K562 (cell line): ENCODE measurements at regions not wholly inside any gene's neighbourhood (a gene's known extent, or its start where the extent isn't known, plus 50 kb on each side); places are given as distances from the start of the nearest gene placed in this dataset.

Source experiments
- ATAC-seq: fragments of 200-7000 bp; cut with Tn5 transposase; 3 replicates; pipeline ENCODE4 v1.9.1; 2020; ENCODE audit warnings: moderate library complexity
- BruUV-seq: library from RNA; stranded (reverse); fragments of 400-500 nt; replicated peaks from 2 replicates; lab custom pipeline; 2021; lab: Mats Ljungman, UMichigan
- CTCF ChIA-PET: fragments of 300-600 bp; formaldehyde crosslinking; extraction: SDS; loops from one replicate; lab custom pipeline; 2021; ENCODE audit warnings: low intra/inter-chr PET ratio; lab: Yijun Ruan, JAX
- POLR2A ChIA-PET: fragments of 300-600, 350-650 bp; sonication (Branson Sonifier 250); formaldehyde crosslinking; extraction: SDS; loops from one replicate; lab custom pipeline; 2021; ENCODE audit warnings: antibody characterized with exemption, inconsistent platforms; lab: Yijun Ruan, JAX
- DNase-seq, 4 experiments: peaks; one replicate each; pipeline versions ENCODE4 v3.0.0 to v3.0.0-alpha.2; 2011 to 2018; ENCODE audit warnings: low spot score in 3 of 4, mixed read lengths in 3 of 4; ENCODE audit errors: extremely low read depth in 1 of 4
- FAIRE-seq: peaks from 2 replicates; lab custom pipeline; 2011; peaks lifted over from hg19 to GRCh38; lab: Jason Lieb, UNC
- H2AFZ ChIP-seq: 2 replicates; pipeline ENCODE4 v1.6.0; 2011; ENCODE audit warnings: low read depth, low read length, control low read depth, inconsistent platforms
- H3K27ac ChIP-seq: fragments of 200-600 bp; 3 replicates; pipeline ENCODE4 v1.8.0; 2011; ENCODE audit warnings: low read depth, mild to moderate bottlenecking, control low read depth, inconsistent platforms, low read length, moderate library complexity, mixed read lengths; ENCODE audit errors: extremely low read depth
- H3K27me3 ChIP-seq, 2 experiments: fragments of 300-600 bp in 1 of 2; 2 replicates in 1 of 2; 3 replicates in 1 of 2; pipeline versions ENCODE4 v1.6.0 to v1.8.0; 2011; ENCODE audit warnings: inconsistent platforms in 2 of 2, low read length in 2 of 2, mild to moderate bottlenecking in 1 of 2, mixed read lengths in 1 of 2, moderate library complexity in 1 of 2; ENCODE audit not compliant: control insufficient read depth in 2 of 2, insufficient read depth in 2 of 2
- H3K36me3 ChIP-seq: fragments of 300-600 bp; 3 replicates; pipeline ENCODE4 v1.8.0; 2011; ENCODE audit warnings: mild to moderate bottlenecking, low read length, inconsistent platforms; ENCODE audit not compliant: control insufficient read depth, insufficient read depth
- H3K4me1 ChIP-seq, 2 experiments: fragments of 200-600 bp in 1 of 2; replicated peaks in 1 of 2; 2 replicates in 1 of 2; 3 replicates in 1 of 2; pipeline versions ENCODE4 v1.5.1 to v1.8.0; 2011; ENCODE audit warnings: inconsistent platforms in 2 of 2, low read length in 2 of 2, mild to moderate bottlenecking in 1 of 2, mixed read lengths in 1 of 2, moderate library complexity in 1 of 2; ENCODE audit not compliant: control insufficient read depth in 2 of 2, insufficient read depth in 2 of 2
- H3K4me2 ChIP-seq: 2 replicates; pipeline ENCODE4 v1.6.1; 2011; ENCODE audit warnings: low read length, control low read depth, inconsistent platforms, mixed read lengths; ENCODE audit not compliant: insufficient read depth
- H3K4me3 ChIP-seq: fragments of 200-600 bp; sonication (generic), shearing (Covaris generic); 2 replicates; pipeline ENCODE4 v1.5.1; 2016; ENCODE audit warnings: control low read depth, inconsistent platforms
- H3K79me2 ChIP-seq: fragments of 200-600 bp; 3 replicates; pipeline ENCODE4 v1.8.0; 2011; ENCODE audit warnings: low read length, inconsistent platforms; ENCODE audit not compliant: control insufficient read depth, insufficient read depth
- H3K9ac ChIP-seq, 2 experiments: 2 replicates each; pipeline versions ENCODE4 v1.6.0 to v1.6.1; 2011; ENCODE audit warnings: low read depth in 2 of 2, low read length in 2 of 2, control low read depth in 1 of 2, inconsistent platforms in 1 of 2, mild to moderate bottlenecking in 1 of 2, mixed read lengths in 1 of 2; ENCODE audit not compliant: insufficient read depth in 1 of 2
- H3K9me1 ChIP-seq: one replicate; pipeline ENCODE4 v1.6.0; 2011; ENCODE audit warnings: inconsistent platforms, mild to moderate bottlenecking, low read length, moderate library complexity; ENCODE audit not compliant: control insufficient read depth, insufficient read depth
- H3K9me3 ChIP-seq: replicated peaks from 2 replicates; pipeline ENCODE4 v1.5.1; 2011; ENCODE audit warnings: low read depth, low read length, inconsistent platforms; ENCODE audit not compliant: control insufficient read depth, insufficient read depth
- H4K20me1 ChIP-seq: replicated peaks from 2 replicates; pipeline ENCODE4 v1.6.1; 2011; ENCODE audit warnings: low read length, inconsistent platforms, mixed read lengths; ENCODE audit not compliant: control insufficient read depth, insufficient read depth
- EGR1 ChIP-seq: fragments of 450-650 bp; conservative IDR thresholded peaks from 2 replicates; pipeline ENCODE4 v1.6.1; 2017; ENCODE audit warnings: mild to moderate bottlenecking
- ETS2 ChIP-seq: IDR thresholded peaks from 2 replicates; pipeline ENCODE4 v1.6.1; 2016; ENCODE audit warnings: borderline replicate concordance, missing genetic modification characterization, mild to moderate bottlenecking, moderate library complexity, missing compliant biosample characterization; ENCODE audit not compliant: poor library complexity, severe bottlenecking
- PYGO2 ChIP-seq: fragments of 450-650 bp; IDR thresholded peaks from 2 replicates; pipeline ENCODE4 v1.6.1; 2016; ENCODE audit warnings: mild to moderate bottlenecking, missing genetic modification characterization, moderate library complexity, missing compliant biosample characterization
- TEAD4 ChIP-seq, 2 experiments: sonication (generic) in 1 of 2; formaldehyde crosslinking in 1 of 2; IDR thresholded peaks; 2 replicates each; pipeline versions ENCODE4 v1.6.1 to v1.8.0; 2012 to 2022; ENCODE audit warnings: borderline replicate concordance in 1 of 2, inconsistent platforms in 1 of 2, low read length in 1 of 2, mild to moderate bottlenecking in 1 of 2, missing genetic modification reagents in 1 of 2
- ZNF212 ChIP-seq: fragments of 450-650 bp; formaldehyde crosslinking; IDR thresholded peaks from 2 replicates; pipeline ENCODE4 v1.4.0; 2020; ENCODE audit warnings: mild to moderate bottlenecking
- WGBS: fragments of 100-300 bp; shearing (Covaris generic); methylation state at CpG from one replicate; pipeline ENCODE4 v1.1.6; 2016; ENCODE audit warnings: low coverage, mixed read lengths; ENCODE audit not compliant: insufficient coverage; ENCODE audit errors: missing lambda C conversion rate; 5-methylcytosine and 5-hydroxymethylcytosine counted together
- in situ Hi-C: fragments of 300-500 bp; cut with MboI; formaldehyde crosslinking; loops from 4 replicates; pipeline ENCODE4 v1.15.0; 2018; ENCODE audit warnings: inconsistent platforms, mixed read lengths
- intact Hi-C: fragments of 100-400 bp; cut with micrococcal nuclease; formaldehyde crosslinking; loops from 2 replicates; pipeline ENCODE4 v1.14.2; 2022
- TF ChIP-seq, protein P1 (sequence below): fragments of 450-650 bp; conservative IDR thresholded peaks from 2 replicates; pipeline ENCODE4 v1.6.1; 2016; ENCODE audit warnings: missing genetic modification characterization, low read depth, mild to moderate bottlenecking, control low read depth, missing compliant biosample characterization
- TF ChIP-seq, protein P2 (sequence below): fragments of 250-450 bp; sonication (Bioruptor Pico); IDR thresholded peaks from 2 replicates; pipeline ENCODE4 v1.8.0; 2021; ENCODE audit warnings: mild to moderate bottlenecking, moderate library complexity
- TF ChIP-seq, protein P3 (sequence below): sonication (generic); formaldehyde crosslinking; IDR thresholded peaks from 2 replicates; pipeline ENCODE4 v1.8.0; 2022; ENCODE audit warnings: mild to moderate bottlenecking, missing genetic modification reagents
- TF ChIP-seq, protein P4 (sequence below): IDR thresholded peaks from 2 replicates; pipeline ENCODE4 v1.6.1; 2012; ENCODE audit warnings: low read depth, low read length, improper control_type of control experiment, borderline replicate concordance

DNA sequence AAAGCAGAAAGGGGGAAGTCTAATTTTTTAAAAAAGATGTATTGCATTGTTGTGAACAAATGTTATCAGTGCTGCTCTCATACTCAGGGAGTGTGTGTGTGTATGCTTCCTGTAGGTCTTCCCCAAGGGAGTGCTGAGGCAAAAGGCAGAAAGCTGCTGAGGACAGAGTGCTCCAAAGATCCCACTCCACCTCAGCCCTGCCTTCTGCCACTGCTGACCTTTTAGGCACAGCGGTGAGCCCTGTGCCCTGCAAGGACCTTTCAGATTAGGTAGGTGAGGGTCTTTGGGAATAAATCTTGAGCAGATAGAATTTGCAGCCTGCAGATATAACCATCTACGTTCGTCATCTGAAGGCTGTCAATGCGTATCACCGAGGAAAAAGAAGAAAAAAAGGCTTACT, 756.4 kb upstream of the MMS22L start:
- Histone ChIP-seq H4K20me1 (no peaks in the 10 kb centered on the region), H3K27me3 (no peaks in the 10 kb centered on the region), H3K27ac (no peak overlapping the region), H3K9ac (no peak overlapping the region), H3K4me1 (no peaks in the 10 kb centered on the region), H3K4me3 (no peak overlapping the region), H3K79me2 (no peaks in the 10 kb centered on the region), H3K9me3 (peaks cover 2% of the 10 kb centered on the region; the same call in 1 of the 2 replicates), H3K9me1 (no peaks in the 10 kb centered on the region), H2AFZ (no peak overlapping the region), H3K4me2 (no peak overlapping the region), H3K36me3 (no peaks in the 10 kb centered on the region)
- CTCF ChIA-PET: no interaction called here
- in situ Hi-C loops (no loop called here), intact Hi-C loops (no loop called here)
- BruUV-seq: no TSS peak
- POLR2A ChIA-PET: no interaction called here
- FAIRE-seq (no peak), ATAC-seq (no peak), DNase-seq (no peak)
- WGBS: 3% methylated on average over 5 of the region's 5 CpGs
- no peak for TF ChIP-seq PYGO2
- TF ChIP-seq, protein P1, sequence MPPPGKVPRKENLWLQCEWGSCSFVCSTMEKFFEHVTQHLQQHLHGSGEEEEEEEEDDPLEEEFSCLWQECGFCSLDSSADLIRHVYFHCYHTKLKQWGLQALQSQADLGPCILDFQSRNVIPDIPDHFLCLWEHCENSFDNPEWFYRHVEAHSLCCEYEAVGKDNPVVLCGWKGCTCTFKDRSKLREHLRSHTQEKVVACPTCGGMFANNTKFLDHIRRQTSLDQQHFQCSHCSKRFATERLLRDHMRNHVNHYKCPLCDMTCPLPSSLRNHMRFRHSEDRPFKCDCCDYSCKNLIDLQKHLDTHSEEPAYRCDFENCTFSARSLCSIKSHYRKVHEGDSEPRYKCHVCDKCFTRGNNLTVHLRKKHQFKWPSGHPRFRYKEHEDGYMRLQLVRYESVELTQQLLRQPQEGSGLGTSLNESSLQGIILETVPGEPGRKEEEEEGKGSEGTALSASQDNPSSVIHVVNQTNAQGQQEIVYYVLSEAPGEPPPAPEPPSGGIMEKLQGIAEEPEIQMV: no peak
- TF ChIP-seq, protein P2, sequence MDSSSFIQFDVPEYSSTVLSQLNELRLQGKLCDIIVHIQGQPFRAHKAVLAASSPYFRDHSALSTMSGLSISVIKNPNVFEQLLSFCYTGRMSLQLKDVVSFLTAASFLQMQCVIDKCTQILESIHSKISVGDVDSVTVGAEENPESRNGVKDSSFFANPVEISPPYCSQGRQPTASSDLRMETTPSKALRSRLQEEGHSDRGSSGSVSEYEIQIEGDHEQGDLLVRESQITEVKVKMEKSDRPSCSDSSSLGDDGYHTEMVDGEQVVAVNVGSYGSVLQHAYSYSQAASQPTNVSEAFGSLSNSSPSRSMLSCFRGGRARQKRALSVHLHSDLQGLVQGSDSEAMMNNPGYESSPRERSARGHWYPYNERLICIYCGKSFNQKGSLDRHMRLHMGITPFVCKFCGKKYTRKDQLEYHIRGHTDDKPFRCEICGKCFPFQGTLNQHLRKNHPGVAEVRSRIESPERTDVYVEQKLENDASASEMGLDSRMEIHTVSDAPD (CRISPR knock-in tag): no peak
- TF ChIP-seq EGR1: no peak
- TF ChIP-seq TEAD4 (IDR thresholded peaks at IDR 0.05; ENCODE audit: low read length): no peak
- TF ChIP-seq TEAD4 (CRISPR knock-in tag; IDR thresholded peaks at IDR 0.05; ENCODE audit: borderline replicate concordance): no peak
- no peak for TF ChIP-seq ZNF212 (CRISPR knock-in tag)
- TF ChIP-seq, protein P3, sequence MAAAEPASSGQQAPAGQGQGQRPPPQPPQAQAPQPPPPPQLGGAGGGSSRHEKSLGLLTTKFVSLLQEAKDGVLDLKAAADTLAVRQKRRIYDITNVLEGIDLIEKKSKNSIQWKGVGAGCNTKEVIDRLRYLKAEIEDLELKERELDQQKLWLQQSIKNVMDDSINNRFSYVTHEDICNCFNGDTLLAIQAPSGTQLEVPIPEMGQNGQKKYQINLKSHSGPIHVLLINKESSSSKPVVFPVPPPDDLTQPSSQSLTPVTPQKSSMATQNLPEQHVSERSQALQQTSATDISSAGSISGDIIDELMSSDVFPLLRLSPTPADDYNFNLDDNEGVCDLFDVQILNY (CRISPR knock-in tag): no peak
- TF ChIP-seq, protein P4, sequence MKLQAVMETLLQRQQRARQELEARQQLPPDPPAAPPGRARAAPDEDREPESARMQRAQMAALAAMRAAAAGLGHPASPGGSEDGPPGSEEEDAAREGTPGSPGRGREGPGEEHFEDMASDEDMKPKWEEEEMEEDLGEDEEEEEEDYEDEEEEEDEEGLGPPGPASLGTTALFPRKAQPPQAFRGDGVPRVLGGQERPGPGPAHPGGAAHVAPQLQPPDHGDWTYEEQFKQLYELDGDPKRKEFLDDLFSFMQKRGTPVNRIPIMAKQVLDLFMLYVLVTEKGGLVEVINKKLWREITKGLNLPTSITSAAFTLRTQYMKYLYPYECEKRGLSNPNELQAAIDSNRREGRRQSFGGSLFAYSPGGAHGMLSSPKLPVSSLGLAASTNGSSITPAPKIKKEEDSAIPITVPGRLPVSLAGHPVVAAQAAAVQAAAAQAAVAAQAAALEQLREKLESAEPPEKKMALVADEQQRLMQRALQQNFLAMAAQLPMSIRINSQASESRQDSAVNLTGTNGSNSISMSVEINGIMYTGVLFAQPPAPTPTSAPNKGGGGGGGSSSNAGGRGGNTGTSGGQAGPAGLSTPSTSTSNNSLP: no peak
- no peak for TF ChIP-seq ETS2 (tag)
